ENCODE measurements at regions not wholly inside any gene's neighbourhood (a gene's known extent, or its start where the extent isn't known, plus 50 kb on each side); places are given as distances from the start of the nearest gene placed in this dataset.

DNA sequence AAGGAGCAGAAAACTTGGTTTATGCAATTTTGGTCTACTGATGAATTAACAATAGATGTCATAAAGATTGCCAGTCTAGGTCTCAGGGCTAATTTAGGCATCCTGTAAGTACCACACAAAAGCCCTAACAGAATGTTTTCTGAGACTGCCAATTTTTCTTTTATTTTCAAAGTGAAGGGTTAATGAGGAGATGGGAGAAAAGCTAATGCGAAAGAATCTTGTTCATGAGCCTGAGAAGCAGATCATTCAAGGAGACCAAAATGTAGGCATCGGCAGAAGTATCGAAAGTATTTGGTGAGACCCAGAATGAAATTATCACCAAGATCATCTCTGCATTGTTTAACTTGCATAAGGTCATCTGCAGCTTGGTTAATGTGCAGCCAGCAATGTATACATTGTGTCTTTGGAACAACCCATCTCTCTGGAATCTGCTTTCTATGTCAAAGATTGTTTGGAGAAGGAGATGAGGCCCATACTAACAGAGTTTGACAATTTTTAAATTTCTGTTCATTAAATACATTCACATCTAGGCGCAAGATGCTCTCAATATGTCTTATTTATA lies 163.3 kb upstream of the GLI3 start:
- no peaks in the 10 kb centered on the region for H3K4me1 ChIP-seq (replicated peaks in 1 of 2; ENCODE audit: control insufficient read depth in 2 of 2, insufficient read depth in 2 of 2, low read length in 2 of 2)
- H3K36me3 ChIP-seq (ENCODE audit: control insufficient read depth, insufficient read depth, low read length) = no peaks in the 10 kb centered on the region
- no peaks in the 10 kb centered on the region for H3K79me2 ChIP-seq (ENCODE audit: control insufficient read depth, insufficient read depth, low read length)
- H2AFZ ChIP-seq (ENCODE audit: low read depth, low read length) = no peak overlapping the region
- WGBS (ENCODE audit: insufficient coverage, low coverage, missing lambda C conversion rate) = 1% methylated on average over 4 of the region's 4 CpGs
- TF ChIP-seq FOXM1 (IDR thresholded peaks at IDR 0.05; ENCODE audit: low read depth) = no peak
- TF ChIP-seq FOXM1 (CRISPR knock-in tag; IDR thresholded peaks at IDR 0.05; ENCODE audit: low read depth) = no peak
- TF ChIP-seq MAFG (tag; conservative IDR thresholded peaks at IDR 0.05) = no peak
- no peak for TF ChIP-seq CTBP1 (IDR thresholded peaks at IDR 0.05; ENCODE audit: borderline replicate concordance)
- no peak for TF ChIP-seq NCOR1 (IDR thresholded peaks at IDR 0.05)
- TF ChIP-seq RHOXF2B (CRISPR knock-in tag; conservative IDR thresholded peaks at IDR 0.05) = no peak
- no peak for TF ChIP-seq ZNF586 (CRISPR knock-in tag; conservative IDR thresholded peaks at IDR 0.05)
- TF ChIP-seq ZNF175 (CRISPR knock-in tag; IDR thresholded peaks at IDR 0.05; ENCODE audit: low read depth) = no peak
- TF ChIP-seq ZFX (CRISPR knock-in tag; IDR thresholded peaks at IDR 0.05) = no peak
- TF ChIP-seq ETV6 (IDR thresholded peaks at IDR 0.05; ENCODE audit: borderline replicate concordance in 1 of 2, low read depth in 2 of 2, low read length in 1 of 2) = no peak
- no peak for TF ChIP-seq ETV6 (CRISPR knock-in tag; IDR thresholded peaks at IDR 0.05; ENCODE audit: borderline replicate concordance)
- no peak for TF ChIP-seq PHTF2 (CRISPR knock-in tag; IDR thresholded peaks at IDR 0.05)
- TF ChIP-seq POLR2H (tag; IDR thresholded peaks at IDR 0.05; ENCODE audit: low read depth) = no peak
- no peak for TF ChIP-seq GATA2 (CRISPR knock-in tag; IDR thresholded peaks at IDR 0.05)
- no peak for TF ChIP-seq FOS (IDR thresholded peaks at IDR 0.05; ENCODE audit: extremely low read depth, insufficient read length)
- no peaks in the 10 kb centered on the region for H3K27me3 ChIP-seq (ENCODE audit: control insufficient read depth in 2 of 2, insufficient read depth in 2 of 2, low read length in 2 of 2)
- ChIA-PET CTCF (ENCODE audit: low intra/inter-chr PET ratio) (no interaction called here), POLR2A (no interaction called here)
- no peaks in the 10 kb centered on the region for H4K20me1 ChIP-seq (replicated peaks; ENCODE audit: control insufficient read depth, insufficient read depth, low read length)
- H3K4me2 ChIP-seq (ENCODE audit: insufficient read depth, low read length) = no peak overlapping the region
- no peaks in the 10 kb centered on the region for H3K9me3 ChIP-seq (replicated peaks; ENCODE audit: control insufficient read depth, insufficient read depth, low read depth, low read length)
- no TSS peak for BruUV-seq (replicated peaks)
- intact Hi-C loops (cut with micrococcal nuclease) (no loop called here), in situ Hi-C loops (cut with MboI) (no loop called here)
- no peak overlapping the region for H3K4me3 ChIP-seq
- FAIRE-seq (no peak), DNase-seq (ENCODE audit: extremely low read depth in 1 of 4, low spot score in 3 of 4) (no peak), ATAC-seq (no peak)
- H3K9ac ChIP-seq (ENCODE audit: insufficient read depth in 1 of 2, low read depth in 2 of 2, low read length in 2 of 2) = no peak overlapping the region
- H3K27ac ChIP-seq (ENCODE audit: extremely low read depth, low read depth, low read length) = no peak overlapping the region
- H3K9me1 ChIP-seq (ENCODE audit: control insufficient read depth, insufficient read depth, low read length) = no peaks in the 10 kb centered on the region

Data from K562 (cell line).